ENCODE measurements at regions not wholly inside any gene's neighbourhood (a gene's known extent, or its start where the extent isn't known, plus 50 kb on each side); places are given as distances from the start of the nearest gene placed in this dataset.

DNA sequence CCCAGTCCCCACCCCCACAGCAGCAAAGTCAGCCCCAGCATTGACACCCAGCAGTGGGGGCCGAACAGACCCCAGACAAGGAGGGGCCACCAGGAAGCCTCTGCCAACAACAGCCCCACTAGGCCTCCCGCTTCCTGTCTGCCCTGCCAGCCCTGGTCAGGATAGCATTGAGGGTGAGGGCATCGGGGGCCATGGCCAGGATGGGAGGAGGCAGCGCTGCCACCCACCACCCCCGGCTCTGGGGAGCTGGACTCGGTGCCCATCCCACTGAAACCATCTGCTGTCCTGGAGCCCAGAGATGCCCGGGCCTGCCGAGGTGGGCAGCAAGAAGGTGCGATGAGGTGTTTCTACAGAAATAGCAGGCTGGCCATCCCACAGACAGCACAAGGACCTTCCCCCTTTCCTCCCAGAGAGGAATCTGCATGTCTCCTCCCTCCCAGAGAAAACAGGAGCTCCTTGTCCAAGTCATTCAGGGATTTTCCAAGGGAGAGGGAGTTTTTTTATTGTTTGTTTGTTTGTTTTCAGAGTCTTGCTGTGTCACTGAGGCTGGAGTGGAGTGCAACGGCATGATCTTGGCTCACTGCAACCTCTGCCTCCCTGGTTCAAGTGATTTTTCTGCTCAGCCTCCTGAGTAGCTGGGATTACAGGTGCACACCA lies 62.1 kb upstream of the BHLHE23 start:
- TF ChIP-seq CREB1 (IDR thresholded peaks at IDR 0.05; ENCODE audit: low read depth) (no peak), CEBPB (IDR thresholded peaks at IDR 0.05) (no peak), TAF1 (IDR thresholded peaks at IDR 0.05; ENCODE audit: low read depth) (no peak), YY1 (IDR thresholded peaks at IDR 0.05; ENCODE audit: low read depth) (no peak), NFIC (IDR thresholded peaks at IDR 0.05) (no peak), RAD21 (IDR thresholded peaks at IDR 0.05; ENCODE audit: low read depth) (no peak), EGR1 (IDR thresholded peaks at IDR 0.05) (no peak), FOXM1 (IDR thresholded peaks at IDR 0.05; ENCODE audit: borderline replicate concordance, low read depth) (no peak), EP300 (IDR thresholded peaks at IDR 0.05; ENCODE audit: borderline replicate concordance) (no peak), TEAD4 (IDR thresholded peaks at IDR 0.05) (no peak), ZBTB7A (IDR thresholded peaks at IDR 0.05; ENCODE audit: low read depth) (no peak), TCF12 (IDR thresholded peaks at IDR 0.05; ENCODE audit: low read depth) (no peak), MAX (IDR thresholded peaks at IDR 0.05) (no peak)
- TF ChIP-seq, protein P1, sequence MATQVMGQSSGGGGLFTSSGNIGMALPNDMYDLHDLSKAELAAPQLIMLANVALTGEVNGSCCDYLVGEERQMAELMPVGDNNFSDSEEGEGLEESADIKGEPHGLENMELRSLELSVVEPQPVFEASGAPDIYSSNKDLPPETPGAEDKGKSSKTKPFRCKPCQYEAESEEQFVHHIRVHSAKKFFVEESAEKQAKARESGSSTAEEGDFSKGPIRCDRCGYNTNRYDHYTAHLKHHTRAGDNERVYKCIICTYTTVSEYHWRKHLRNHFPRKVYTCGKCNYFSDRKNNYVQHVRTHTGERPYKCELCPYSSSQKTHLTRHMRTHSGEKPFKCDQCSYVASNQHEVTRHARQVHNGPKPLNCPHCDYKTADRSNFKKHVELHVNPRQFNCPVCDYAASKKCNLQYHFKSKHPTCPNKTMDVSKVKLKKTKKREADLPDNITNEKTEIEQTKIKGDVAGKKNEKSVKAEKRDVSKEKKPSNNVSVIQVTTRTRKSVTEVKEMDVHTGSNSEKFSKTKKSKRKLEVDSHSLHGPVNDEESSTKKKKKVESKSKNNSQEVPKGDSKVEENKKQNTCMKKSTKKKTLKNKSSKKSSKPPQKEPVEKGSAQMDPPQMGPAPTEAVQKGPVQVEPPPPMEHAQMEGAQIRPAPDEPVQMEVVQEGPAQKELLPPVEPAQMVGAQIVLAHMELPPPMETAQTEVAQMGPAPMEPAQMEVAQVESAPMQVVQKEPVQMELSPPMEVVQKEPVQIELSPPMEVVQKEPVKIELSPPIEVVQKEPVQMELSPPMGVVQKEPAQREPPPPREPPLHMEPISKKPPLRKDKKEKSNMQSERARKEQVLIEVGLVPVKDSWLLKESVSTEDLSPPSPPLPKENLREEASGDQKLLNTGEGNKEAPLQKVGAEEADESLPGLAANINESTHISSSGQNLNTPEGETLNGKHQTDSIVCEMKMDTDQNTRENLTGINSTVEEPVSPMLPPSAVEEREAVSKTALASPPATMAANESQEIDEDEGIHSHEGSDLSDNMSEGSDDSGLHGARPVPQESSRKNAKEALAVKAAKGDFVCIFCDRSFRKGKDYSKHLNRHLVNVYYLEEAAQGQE (IDR thresholded peaks at IDR 0.05; ENCODE audit: low read depth): no peak
- TF ChIP-seq, protein P2, sequence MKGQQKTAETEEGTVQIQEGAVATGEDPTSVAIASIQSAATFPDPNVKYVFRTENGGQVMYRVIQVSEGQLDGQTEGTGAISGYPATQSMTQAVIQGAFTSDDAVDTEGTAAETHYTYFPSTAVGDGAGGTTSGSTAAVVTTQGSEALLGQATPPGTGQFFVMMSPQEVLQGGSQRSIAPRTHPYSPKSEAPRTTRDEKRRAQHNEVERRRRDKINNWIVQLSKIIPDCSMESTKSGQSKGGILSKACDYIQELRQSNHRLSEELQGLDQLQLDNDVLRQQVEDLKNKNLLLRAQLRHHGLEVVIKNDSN (IDR thresholded peaks at IDR 0.05): no peak

GRCh38 chr20:63067721-63068560 lies 61.2 kb upstream of the BHLHE23 start:
- TF ChIP-seq EP300 (IDR thresholded peaks at IDR 0.05; ENCODE audit: borderline replicate concordance): no peak
- TF ChIP-seq TEAD4 (IDR thresholded peaks at IDR 0.05): no peak
- no peak for TF ChIP-seq NFIC (IDR thresholded peaks at IDR 0.05)

GRCh38 chr20:63067266-63067635 lies 60.5 kb upstream of the BHLHE23 start:
- no peak for TF ChIP-seq NFIC (IDR thresholded peaks at IDR 0.05)
- TF ChIP-seq MAX (IDR thresholded peaks at IDR 0.05): no peak
- TF ChIP-seq TEAD4 (IDR thresholded peaks at IDR 0.05): no peak
- TF ChIP-seq ZBTB7A (IDR thresholded peaks at IDR 0.05; ENCODE audit: low read depth): no peak
- TF ChIP-seq EGR1 (IDR thresholded peaks at IDR 0.05): no peak
- TF ChIP-seq YY1 (IDR thresholded peaks at IDR 0.05; ENCODE audit: low read depth): no peak
- no peak for TF ChIP-seq EP300 (IDR thresholded peaks at IDR 0.05; ENCODE audit: borderline replicate concordance)
- TF ChIP-seq RAD21 (IDR thresholded peaks at IDR 0.05; ENCODE audit: low read depth): no peak
- TF ChIP-seq, protein P1 (IDR thresholded peaks at IDR 0.05; ENCODE audit: low read depth): no peak
- TF ChIP-seq TAF1 (IDR thresholded peaks at IDR 0.05; ENCODE audit: low read depth): no peak
- no peak for TF ChIP-seq TCF12 (IDR thresholded peaks at IDR 0.05; ENCODE audit: low read depth)
- no peak for TF ChIP-seq FOXM1 (IDR thresholded peaks at IDR 0.05; ENCODE audit: borderline replicate concordance, low read depth)
- TF ChIP-seq, protein P2 (IDR thresholded peaks at IDR 0.05): no peak
- no peak for TF ChIP-seq CEBPB (IDR thresholded peaks at IDR 0.05)
- no peak for TF ChIP-seq CREB1 (IDR thresholded peaks at IDR 0.05; ENCODE audit: low read depth)

- TF ChIP-seq, protein P1 (IDR thresholded peaks at IDR 0.05; ENCODE audit: low read depth): no peak
- TF ChIP-seq ZBTB7A (IDR thresholded peaks at IDR 0.05; ENCODE audit: low read depth): no peak
- no peak for TF ChIP-seq RAD21 (IDR thresholded peaks at IDR 0.05; ENCODE audit: low read depth)
- no peak for TF ChIP-seq CEBPB (IDR thresholded peaks at IDR 0.05)
Measured at GRCh38 chr20:63066506-63067265, 59.9 kb upstream of the BHLHE23 start.
